ENCODE measurements at regions not wholly inside any gene's neighbourhood (a gene's known extent, or its start where the extent isn't known, plus 50 kb on each side); places are given as distances from the start of the nearest gene placed in this dataset.

DNA sequence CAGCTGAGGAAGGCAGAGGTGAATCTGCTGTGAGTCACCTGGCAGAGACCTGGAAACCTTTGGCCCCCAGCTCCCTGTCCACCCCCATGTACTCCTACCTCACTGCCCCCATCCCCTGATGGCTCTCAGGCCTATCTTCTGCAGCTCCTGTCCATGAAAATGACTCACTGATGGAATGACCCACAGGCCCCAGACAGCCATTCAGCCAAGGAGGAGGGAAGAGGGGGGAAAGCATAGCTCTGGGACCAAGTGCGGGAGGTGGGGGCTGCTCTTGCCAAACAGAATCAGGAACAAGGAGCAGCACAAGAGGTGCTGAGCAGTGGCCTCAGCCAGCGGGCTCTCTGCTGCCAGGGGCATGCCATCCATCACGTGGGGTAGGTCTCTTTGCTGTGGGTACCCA lies 111.4 kb upstream of the C1QTNF9B start:
- no peak for DNase-seq
- ATAC-seq = no peak

DNA sequence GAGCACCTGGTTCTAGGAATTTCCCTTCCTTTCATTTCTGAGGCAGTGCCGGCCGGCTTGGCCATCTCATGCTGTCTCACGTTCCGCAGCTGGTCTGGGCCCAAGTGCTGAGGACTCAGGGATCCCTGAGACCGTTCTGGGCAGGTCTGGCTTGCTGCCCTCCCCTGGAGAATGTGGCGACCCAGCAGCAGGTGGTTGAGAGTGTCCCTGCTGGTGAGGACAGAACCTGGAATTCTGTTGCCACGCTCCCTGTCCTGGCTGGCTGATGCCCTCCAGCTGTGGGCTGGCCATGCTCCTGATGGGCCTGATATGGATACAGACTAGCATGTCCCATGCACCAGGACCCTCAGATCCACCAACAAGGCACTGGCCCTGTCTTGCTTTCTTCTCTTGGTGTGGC lies 114.0 kb upstream of the C1QTNF9B start:
- no peak for ATAC-seq
- no peak for DNase-seq

DNA sequence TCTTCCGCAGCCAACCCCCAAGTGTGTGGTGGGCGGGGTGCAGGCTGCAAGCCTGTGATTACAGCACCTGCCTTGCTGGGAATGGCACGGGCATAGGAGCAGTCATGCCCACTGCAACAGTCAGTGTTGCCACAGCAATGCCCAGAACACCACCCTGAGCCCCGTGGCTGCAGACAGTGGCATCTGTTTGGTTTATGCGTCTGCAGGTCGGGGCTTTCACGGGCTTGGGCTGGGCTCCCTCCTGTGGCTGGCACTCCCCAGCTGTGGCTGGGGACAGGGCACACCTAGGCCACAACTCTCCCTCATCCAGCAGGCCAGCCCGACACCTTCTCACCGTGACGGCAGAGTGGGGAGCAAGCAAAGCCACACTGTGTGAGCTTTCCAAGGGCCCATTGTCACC lies 115.3 kb upstream of the C1QTNF9B start:
- DNase-seq (no peak), ATAC-seq (no peak)

DNA sequence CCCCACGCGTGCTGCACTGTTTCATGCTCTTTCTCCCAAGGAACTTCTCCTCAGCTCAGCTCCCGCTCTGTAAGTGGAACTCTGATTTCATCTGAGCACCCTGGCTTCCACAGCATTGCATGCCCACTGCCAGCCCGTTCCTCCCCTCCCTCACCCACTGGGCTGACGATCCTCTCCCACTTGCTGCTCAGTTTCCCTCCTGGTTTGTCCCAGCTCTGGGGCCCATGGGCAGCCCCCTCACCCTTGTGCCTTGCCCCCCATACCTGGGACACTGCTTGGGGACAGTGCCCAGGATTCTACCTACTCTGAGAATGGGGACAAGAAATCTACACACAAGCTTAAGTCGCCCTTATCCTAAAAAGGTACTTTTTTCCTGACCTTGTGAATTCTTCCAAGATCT lies 115.9 kb upstream of the C1QTNF9B start:
- no peak for DNase-seq
- ATAC-seq = no peak

DNA sequence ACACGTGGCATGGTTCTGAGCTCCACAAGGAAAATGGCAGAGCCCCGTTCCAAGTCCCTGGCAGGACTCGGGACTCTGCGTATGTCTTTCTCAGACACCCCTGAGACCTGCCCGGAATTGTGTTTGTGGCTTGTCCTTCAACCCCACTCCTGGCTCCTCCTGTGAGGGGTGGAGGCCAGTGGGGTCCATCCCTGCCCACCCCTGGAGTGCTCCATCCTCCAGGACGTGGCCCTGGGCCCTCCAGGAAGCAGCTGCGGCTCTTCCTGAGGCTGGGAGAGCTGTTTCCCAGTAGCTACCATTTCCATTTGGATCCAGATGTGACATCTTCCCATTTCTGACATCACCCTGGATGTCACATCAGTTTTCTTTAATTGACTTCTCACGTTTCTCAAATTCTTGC lies 118.7 kb upstream of the C1QTNF9B start:
- DNase-seq (no peak), ATAC-seq (no peak)

DNA sequence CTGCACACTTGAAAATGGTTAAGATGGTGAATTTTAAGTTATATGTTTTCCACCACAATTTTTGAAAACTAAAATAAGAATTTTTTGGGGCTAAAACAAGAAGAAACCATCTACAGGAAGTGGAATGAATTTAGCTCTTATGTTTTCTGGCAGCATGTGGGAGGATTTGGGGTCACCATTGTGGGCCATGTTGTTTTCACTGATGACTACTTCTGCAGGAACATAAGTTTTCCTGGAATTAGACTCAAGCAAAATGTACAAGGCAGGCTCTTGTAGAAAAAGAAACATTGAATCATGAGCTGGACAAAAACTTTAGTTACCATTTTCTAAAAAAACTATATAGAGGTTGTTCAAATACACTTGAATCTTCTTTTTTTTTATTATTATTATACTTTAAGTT lies 125.3 kb upstream of the C1QTNF9B start:
- DNase-seq = no peak

DNA sequence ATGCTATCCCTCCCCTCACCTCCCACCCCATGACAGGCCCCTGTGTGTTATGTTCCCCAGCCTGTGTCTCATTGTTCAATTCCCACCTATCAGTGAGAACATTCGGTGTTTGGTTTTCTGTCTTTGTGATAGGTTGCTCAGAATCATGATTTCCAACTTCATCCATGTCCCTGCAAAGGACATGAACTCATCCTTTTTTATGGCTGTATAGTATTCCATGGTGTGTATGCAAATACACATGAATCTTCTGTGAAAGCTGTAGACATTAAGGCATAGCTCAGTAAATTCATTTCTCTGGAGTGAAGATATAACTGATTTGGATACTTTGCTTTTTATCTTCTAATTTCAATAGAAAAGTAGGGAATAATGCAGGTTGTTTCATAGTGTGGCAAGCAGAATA lies 125.8 kb upstream of the C1QTNF9B start:
- no peak for ATAC-seq
- no peak for DNase-seq

More for the DNA sequence above, 125.3 kb upstream of the C1QTNF9B start:
- ATAC-seq = no peak

DNA sequence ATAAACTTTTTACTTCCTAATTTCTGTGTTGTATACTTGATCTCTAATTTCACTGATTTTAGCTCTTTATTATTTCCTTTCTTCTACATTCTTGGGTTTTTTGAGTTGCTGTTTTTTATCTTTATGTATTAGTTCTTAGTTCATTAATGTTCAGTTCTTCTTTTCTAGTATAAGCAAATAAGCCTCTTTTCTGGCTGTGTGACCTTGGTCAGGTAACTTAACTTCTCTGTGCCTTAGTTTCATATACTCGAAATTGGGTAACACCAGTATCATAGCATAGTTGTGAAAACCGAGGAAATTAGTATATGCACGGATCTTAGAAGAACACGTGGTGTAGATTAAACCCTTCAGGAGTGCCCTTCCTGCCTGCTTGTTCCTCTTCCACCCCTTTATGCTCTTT lies 130.2 kb upstream of the C1QTNF9B start:
- DNase-seq = no peak
- ATAC-seq = no peak

DNA sequence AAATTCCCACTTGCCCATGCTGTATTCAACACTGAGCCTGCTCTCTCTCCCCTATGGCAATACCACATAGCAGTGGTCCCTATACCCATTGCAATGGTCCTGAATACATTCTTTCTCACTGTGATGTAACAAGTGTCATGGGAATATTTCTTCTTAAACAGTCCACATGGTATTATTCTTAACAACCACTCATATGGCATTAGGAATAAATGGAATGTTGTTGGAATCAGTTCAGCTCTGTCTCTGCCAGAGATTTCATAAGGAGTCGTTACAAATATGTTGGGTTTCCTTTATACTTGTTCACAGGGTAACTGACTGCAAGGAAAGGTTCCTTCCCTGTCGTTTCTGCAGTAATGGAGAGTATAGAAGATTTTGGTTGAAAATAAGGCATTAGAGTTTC lies 128.3 kb upstream of the SPATA13 start:
- DNase-seq = no peak
- ATAC-seq = no peak

DNA sequence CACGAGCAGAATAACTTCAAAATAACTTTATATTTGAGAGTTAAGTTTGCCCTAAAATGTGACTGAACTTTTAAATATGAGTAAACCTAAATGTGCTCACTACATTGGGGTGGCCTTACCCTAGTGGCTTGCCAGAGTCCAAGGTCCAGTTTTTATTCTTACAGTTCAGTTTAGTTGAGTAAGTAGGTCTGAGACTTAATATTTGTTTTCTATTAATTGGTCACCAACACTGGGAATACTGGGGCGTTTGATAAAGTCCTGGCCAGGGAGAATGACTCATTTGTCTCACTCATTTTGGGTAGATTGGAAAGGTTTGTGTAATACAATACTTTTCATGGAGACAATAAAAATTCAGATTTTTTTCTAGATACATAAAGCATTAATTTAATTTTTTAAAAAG lies 127.8 kb upstream of the SPATA13 start:
- DNase-seq = no peak

DNA sequence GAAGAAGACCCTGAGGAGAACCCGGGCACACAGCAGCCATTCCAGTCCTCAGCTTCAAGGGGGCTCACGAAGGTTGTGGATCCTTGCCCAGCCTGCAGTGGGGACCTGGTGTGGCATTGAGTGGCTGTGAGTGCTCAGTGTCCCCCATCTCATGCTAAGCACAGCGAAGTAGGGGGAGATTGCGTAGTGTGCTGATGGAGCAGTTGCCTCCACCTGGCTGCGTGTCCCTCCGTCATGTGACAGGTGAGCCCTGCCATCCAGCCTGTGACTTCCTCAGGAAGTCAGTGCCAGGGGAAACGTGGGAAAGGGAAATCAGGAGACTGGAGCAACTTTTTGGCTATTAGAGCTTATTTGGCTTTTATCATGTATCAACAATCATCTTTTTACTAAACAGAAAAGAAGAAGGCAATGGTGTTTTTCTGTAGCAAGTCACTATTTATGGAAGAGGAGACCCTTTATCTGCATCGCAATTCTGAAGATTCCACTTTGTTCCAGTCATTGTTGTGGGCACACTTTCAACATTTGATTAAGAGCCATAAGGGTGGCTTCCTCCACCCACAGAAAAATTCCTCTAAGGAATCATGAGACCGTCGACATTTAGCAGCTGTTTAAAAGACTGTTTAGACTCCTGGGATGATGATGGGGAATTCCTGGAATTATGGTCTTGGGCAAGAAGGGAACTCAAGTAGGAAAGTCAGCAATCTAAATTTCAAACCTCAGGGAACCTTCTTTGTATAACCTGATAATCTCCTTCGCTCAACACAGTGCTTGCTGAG lies 126.8 kb upstream of the SPATA13 start:
- ATAC-seq (no peak), DNase-seq (no peak)

More for the DNA sequence above, 127.8 kb upstream of the SPATA13 start:
- no peak for ATAC-seq

DNA sequence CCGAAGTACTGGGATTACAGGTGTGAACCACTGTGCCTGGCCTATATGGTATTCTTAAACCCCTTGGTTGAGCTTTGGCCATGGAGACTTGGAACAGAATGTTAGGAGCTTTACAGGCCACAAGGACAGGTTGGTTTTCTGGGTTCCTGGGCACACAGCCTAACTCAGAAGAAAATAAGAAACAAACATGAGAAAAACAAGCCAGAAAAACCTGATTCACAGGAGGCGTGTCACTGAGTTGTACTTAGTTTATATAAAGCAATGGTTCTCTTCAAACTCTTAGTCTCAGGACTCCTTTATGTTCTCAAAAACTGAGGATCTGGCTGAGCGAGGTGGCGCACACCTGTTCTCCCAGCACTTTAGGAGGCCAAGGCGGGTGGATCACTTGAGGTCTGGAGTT lies 125.1 kb upstream of the SPATA13 start:
- no peak for ATAC-seq
- no peak for DNase-seq

DNA sequence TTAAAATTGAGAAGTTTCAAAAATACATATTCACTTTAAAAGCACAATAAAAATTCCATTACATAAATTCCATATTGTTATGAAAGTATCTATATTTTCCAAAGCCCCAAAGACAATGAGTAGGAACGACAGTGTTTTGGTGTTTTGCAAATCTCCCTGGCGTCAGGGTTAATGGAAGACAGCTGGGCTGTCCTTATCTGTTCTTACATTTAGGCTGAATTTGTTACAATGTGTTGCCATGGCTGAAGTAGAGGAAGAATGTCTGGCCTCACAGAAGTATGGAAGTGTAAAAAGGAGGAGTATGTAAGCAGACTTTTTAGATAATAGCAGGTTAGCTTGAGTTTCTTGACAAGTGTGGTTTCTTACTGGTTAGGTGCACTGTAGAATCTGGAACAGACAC lies 124.4 kb upstream of the SPATA13 start:
- no peak for DNase-seq
- no peak for ATAC-seq

DNA sequence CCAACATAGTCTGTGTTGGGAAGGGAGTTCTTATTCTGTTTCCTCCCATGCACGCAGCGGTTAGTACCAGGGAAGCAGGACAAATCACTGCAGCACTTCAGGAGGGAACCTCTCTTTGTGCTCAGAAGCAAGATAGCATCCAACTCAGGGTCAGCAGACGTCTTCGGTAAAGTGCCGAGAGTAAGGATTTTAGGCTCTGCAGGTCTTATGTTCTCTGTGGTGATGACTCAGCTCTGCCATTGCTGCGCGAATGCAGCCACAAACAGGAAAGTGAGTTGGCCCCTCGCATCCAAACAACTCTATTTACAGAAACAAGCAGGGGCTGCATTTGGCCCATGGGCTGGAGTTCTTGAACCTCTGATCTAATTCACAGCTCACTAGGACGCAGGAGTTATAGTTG lies 122.1 kb upstream of the SPATA13 start:
- no peak for DNase-seq
- ATAC-seq = no peak

DNA sequence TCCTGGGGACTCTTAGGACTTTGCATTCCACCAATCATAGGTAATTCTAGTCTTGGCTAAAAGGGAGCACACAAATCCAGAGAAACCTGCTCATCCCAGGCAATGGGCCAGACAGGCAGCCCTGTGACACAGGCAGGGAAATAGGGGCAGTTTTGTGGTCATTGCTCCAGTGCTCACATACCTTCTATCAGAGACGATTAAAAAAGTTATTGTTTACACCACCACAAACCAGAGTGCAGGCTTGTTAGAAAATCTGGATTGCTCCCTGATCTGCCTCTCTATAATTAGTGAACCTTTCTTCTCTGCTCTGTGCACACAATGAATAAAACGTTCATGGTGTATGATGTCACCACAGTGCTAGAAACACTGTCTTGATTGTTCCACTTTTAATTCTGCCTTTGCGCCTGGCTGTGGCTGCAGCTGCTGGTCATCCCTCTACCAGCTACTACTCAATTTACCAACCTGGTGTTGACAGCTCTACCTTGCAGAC lies 121.6 kb upstream of the SPATA13 start:
- DNase-seq (no peak), ATAC-seq (no peak)

DNA sequence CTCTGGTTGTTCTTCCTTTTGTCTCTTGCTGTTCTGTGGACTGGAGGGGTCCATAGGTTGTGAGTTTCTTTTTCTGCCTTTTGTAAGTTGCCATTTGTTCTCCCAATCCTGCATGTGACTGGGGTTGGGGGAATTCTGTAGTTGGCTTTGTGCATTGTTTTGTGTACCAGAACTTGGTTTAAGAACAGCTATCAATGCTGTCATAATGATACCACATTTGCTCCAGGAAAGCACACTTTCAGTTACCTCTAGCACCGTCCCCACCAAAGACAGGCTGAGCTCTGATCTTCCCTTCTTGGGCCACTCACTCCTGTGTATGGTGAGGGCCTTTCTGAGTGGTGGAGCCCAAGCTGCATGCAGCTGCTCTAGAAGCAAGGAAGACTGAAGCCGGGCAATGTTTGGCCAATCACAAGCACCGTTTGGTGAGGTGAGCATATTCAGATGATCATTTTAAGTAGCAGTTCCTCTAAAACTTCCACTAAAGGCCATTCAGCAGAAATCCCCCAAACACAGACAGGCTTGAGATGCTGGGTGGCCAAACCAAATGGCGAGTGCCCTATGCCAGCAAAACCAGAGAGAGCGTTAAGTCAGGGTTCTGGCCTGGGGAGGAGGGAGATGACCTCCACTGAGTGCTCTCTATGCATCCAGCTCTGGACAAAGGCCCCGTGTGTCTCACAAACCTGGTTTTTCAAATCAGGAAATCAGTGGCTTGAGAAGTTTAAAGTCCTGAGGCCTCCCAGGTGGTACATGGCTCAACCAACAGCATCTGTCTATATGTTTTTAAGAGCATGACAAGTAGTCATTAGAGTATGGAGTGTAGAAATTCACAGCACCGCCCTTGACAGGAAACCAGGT lies 120.7 kb upstream of the SPATA13 start:
- no peak for ATAC-seq
- no peak for DNase-seq

DNA sequence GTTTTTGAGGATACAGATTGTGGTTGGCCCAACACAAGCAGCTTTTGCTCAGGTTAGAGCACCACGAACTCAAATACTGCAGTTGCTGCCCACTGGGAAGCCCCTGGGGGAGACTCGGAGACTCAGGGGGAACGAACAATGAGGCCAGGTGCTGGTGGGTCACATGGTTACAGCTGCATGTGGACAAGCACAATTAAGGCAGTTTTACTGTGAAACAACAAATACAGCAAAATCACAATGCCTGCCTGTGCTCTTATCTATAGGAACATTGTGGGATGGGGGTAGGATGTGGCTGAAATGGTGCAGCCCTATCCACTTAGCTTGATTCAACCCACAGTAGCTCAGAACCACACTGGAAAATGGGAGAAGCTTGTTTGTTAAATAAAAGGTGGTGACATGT lies 119.7 kb upstream of the SPATA13 start:
- DNase-seq = no peak
- ATAC-seq = no peak

DNA sequence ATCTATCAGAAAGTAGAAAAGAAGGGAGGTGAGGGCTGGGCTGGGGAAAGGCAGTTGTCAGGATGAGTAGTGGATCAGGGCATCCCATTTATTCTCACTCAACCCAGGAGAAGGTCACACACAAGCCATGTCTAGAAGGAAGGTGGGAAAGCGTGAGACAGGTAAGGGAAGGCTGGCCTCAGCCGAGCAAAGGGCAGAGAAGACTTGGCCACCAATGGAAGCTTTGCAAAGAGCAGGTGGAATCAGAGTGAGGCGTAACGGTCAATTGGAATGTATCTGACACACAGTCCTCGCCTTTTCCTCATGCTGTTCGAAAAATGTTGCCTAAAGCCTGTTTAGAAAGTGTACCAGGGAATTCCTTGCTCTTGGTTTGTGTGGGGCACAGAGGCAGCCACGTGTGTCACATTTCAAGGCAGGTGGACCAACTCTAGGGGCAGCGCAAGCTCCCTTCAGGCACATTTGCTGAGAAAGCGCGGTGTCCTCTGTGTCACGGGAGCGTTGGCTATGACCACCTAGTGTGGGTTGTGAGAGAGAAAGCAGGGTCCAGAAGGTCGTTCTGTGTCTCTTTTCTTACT lies 118.8 kb upstream of the SPATA13 start:
- ATAC-seq (no peak), DNase-seq (no peak)

DNA sequence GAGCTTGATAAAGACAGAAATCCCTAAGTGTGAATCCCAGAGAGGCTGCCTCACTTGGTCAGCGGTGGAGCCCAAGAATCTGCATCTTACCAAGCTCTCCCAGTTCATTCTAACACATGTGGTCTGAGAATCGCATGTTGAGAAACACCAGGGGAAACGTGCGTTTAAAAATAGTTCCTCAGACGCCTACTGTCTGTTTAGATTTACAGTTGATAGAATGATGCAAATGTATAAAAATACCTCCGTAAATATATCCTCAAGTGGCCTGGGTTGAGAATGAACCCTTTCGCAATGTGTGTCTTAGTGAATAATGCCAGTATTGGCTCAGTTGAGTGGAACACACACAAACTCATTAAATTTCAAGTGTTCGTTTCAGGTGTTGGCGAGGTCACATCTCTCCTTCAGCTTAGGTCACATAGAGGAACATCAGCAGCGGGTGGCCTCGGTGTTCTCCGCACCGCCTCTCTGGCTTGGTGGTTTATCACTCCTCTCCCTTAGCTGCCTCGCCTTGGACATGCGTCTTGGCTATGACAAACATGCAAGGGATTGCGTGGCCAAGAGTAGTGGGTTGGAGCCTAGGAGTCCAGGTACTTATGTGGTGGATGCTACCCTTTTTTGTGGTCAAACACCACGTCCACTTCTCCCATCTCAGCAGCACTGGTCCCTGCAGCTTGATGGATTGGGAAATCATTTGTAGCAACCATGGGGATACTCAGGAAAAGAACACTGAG lies 117.6 kb upstream of the SPATA13 start:
- DNase-seq (no peak), ATAC-seq (no peak)

DNA sequence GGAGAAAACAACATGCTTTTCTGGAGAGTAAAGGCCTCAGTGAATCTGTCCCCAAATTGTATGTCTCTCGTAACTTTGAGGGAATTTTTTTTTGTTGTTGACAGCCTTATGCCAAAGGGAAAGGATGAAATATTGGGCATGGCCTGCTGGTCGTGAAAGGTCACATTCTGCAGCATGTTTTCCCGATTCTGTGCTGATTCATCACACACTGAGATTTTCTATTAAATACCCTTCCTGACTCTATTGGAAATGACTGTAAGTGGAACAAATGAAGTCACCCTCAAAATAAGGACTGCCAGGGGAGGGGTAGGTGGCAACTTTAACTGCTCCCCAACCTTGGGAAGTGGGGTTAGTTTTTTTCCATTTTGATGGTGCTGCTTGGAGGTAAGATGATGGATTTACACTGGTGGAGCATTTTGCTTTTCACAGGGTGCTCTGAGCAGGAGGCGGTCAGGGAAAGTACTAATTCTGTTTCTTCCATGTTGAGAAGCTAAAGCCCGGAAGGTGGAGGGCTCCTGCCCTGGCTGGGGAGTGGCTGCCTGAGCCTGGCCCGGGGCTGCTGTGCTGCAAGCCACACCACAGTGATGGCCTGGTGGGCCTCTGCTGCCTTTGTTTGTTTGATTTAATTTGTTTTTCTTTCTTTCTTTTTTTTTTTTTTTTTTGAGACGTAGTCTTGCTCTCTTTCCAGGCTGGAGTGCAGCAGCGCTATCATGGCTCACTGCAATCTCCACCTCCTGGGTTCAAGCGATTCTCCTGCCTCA lies 116.8 kb upstream of the SPATA13 start:
- peak; percentile 40 for ATAC-seq
- DNase-seq = no peak

DNA sequence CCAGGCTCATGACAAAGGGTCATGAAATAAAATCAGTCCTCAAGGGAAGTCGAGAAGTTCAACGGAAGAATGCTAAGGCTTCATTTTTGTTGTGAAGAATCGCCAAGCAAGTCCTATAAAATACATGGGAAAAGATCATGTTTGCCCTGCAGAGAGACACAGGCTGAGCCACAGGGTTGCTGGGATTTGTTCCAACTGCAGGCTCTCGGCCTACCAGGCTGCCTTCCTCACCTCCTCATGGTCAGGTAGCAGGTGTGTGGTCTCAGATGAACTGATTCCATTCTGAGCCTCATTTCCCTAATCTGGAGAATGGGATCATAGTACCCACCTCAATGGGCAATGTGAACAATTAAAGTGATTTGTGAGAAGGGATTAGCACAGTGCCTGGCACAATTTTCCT lies 114.9 kb upstream of the SPATA13 start:
- ATAC-seq (no peak), DNase-seq (no peak)

DNA sequence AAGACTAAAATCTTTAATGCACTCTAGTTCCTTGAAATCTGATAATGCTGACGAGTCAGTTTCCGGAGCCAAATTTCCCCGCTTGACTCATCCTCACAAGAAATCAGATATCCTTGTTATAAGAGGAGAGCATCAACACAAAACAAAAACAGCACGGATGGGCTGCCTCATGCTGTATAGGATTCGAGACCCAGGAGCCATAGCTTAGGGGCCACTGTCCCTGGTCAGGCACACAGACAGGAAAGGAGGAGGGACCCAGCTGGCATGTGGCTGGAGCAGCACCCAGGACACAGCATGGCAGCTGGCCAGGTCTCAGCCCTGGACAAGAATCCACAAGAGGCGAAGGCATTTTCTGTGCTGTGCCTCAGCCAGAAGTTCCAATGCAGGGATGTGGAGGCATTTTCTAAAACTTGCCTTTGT lies 110.2 kb upstream of the SPATA13 start:
- ATAC-seq (no peak), DNase-seq (no peak)

Data from stimulated activated naive CD8-positive, alpha-beta T cell treated with anti-CD3 and anti-CD28 coated beads, Interleukin-15, Interleukin-2, amounts not matched to agents 100 U/mL and 50 U/mL, for 24 hours (primary cell).